AG09309 (cell line): ENCODE measurements at regions not wholly inside any gene's neighbourhood (a gene's known extent, or its start where the extent isn't known, plus 50 kb on each side); places are given as distances from the start of the nearest gene placed in this dataset.

ENCODE experiments used
- DNase-seq: peaks from one replicate; pipeline ENCODE4 v3.0.0-alpha.2; 2010; ENCODE audit warnings: low read depth
- H3K4me3 ChIP-seq: 2 replicates; pipeline ENCODE4 v1.5.1; 2011; ENCODE audit warnings: mild to moderate bottlenecking, low read depth, low read length, moderate library complexity; ENCODE audit not compliant: control insufficient read depth
- CTCF ChIP-seq: IDR thresholded peaks from 2 replicates; pipeline ENCODE4 v1.5.1; 2011; ENCODE audit warnings: mild to moderate bottlenecking, low read depth, low read length, inconsistent platforms; ENCODE audit not compliant: insufficient read depth, control insufficient read depth; ENCODE audit errors: missing control alignments

- DNase-seq = no peak
- no peak for TF ChIP-seq CTCF
- H3K4me3 ChIP-seq = no peak overlapping the region
These were observed 264.6 kb upstream of the TGFBR2 start for GRCh38 chr3:30341851-30342250.

GRCh38 chr3:30342318-30343060, 263.9 kb upstream of the TGFBR2 start:
- no peak overlapping the region for H3K4me3 ChIP-seq
- no peak for TF ChIP-seq CTCF
- peak; percentile 71 for DNase-seq

GRCh38 chr3:30343067-30343831, 263.2 kb upstream of the TGFBR2 start:
- TF ChIP-seq CTCF = no peak
- DNase-seq = no peak

GRCh38 chr3:30343861-30344260, 262.5 kb upstream of the TGFBR2 start:
- no peak overlapping the region for H3K4me3 ChIP-seq
- no peak for TF ChIP-seq CTCF
- no peak for DNase-seq

More at GRCh38 chr3:30343067-30343831, 263.2 kb upstream of the TGFBR2 start:
- H3K4me3 ChIP-seq = no peak overlapping the region

- DNase-seq = no peak
- no peak for TF ChIP-seq CTCF
These were observed 262.1 kb upstream of the TGFBR2 start for GRCh38 chr3:30344288-30344687.

GRCh38 chr3:30346933-30347320, 259.5 kb upstream of the TGFBR2 start:
- no peak for TF ChIP-seq CTCF
- DNase-seq = no peak
- no peak overlapping the region for H3K4me3 ChIP-seq

More at GRCh38 chr3:30344288-30344687, 262.1 kb upstream of the TGFBR2 start:
- H3K4me3 ChIP-seq = no peak overlapping the region
